ENCODE measurements at regions not wholly inside any gene's neighbourhood (a gene's known extent, or its start where the extent isn't known, plus 50 kb on each side); places are given as distances from the start of the nearest gene placed in this dataset.

GRCh38 chr3:30204126-30204525, 402.3 kb upstream of the TGFBR2 start:
- TF ChIP-seq CTCF (IDR thresholded peaks at IDR 0.05) (no peak), POLR2A (IDR thresholded peaks at IDR 0.05) (no peak)
